Neural cell (in vitro differentiated cells): ENCODE measurements at regions not wholly inside any gene's neighbourhood (a gene's known extent, or its start where the extent isn't known, plus 50 kb on each side); places are given as distances from the start of the nearest gene placed in this dataset.

ENCODE experiments used
- H2AFZ ChIP-seq: fragments of 200-600, 300-800 bp; sonication (generic), shearing (Covaris generic); 2 replicates; pipeline ENCODE4 v1.6.0; 2014; ENCODE audit warnings: low read depth, mild to moderate bottlenecking, antibody characterized with exemption, low read length, moderate library complexity
- H3F3A ChIP-seq: fragments of 200-600 bp; shearing (Covaris generic); 2 replicates; pipeline ENCODE4 v1.6.1; 2016; ENCODE audit warnings: mild to moderate bottlenecking, moderate library complexity, mixed read lengths, antibody characterized with exemption, low read length; ENCODE audit not compliant: insufficient read depth, poor library complexity, severe bottlenecking
- H3K27ac ChIP-seq: fragments of 200-600, 300-800 bp; sonication (generic), shearing (Covaris generic); 2 replicates; pipeline ENCODE4 v1.5.1; 2014; ENCODE audit warnings: mild to moderate bottlenecking, low read length, moderate library complexity
- H3K27me3 ChIP-seq: fragments of 300-800, 200-600 bp; sonication (generic), shearing (Covaris generic); 2 replicates; pipeline ENCODE4 v1.6.0; 2014; ENCODE audit warnings: mild to moderate bottlenecking, low read depth, low read length, moderate library complexity; ENCODE audit not compliant: insufficient read depth
- H3K36me3 ChIP-seq: fragments of 300-800, 200-600 bp; sonication (generic), shearing (Covaris generic); 2 replicates; pipeline ENCODE4 v1.5.1; 2014; ENCODE audit warnings: mild to moderate bottlenecking, antibody characterized with exemption, low read length, moderate library complexity; ENCODE audit not compliant: insufficient read depth
- H3K4me2 ChIP-seq: fragments of 300-800, 200-600 bp; sonication (generic), shearing (Covaris generic); 2 replicates; pipeline ENCODE4 v1.6.0; 2014; ENCODE audit warnings: mild to moderate bottlenecking, low read length
- H3K4me3 ChIP-seq: fragments of 300-800, 200-600 bp; sonication (generic), shearing (Covaris generic); 2 replicates; pipeline ENCODE4 v1.5.1; 2014; ENCODE audit warnings: mild to moderate bottlenecking, low read length, moderate library complexity
- H3K79me2 ChIP-seq: fragments of 200-600 bp; shearing (Covaris generic); replicated peaks from 2 replicates; pipeline ENCODE4 v1.6.0; 2014; ENCODE audit warnings: mild to moderate bottlenecking, low read length, moderate library complexity; ENCODE audit not compliant: insufficient read depth
- H3K9ac ChIP-seq: fragments of 300-800, 200-600 bp; sonication (generic), shearing (Covaris generic); 2 replicates; pipeline ENCODE4 v1.6.1; 2016; ENCODE audit warnings: mild to moderate bottlenecking, low read length, mixed read lengths
- H3K9me2 ChIP-seq: fragments of 200-600 bp; shearing (Covaris generic); 2 replicates; pipeline ENCODE4 v1.6.1; 2016; ENCODE audit warnings: mild to moderate bottlenecking, low read length, mixed read lengths; ENCODE audit not compliant: insufficient read depth
- H3K9me3 ChIP-seq: fragments of 200-600, 300-800 bp; sonication (generic), shearing (Covaris generic); 2 replicates; pipeline ENCODE4 v1.6.1; 2016; ENCODE audit warnings: mild to moderate bottlenecking, mixed run types, low read length, moderate library complexity, mixed read lengths
- H4K20me1 ChIP-seq: fragments of 200-600 bp; shearing (Covaris generic); 2 replicates; pipeline ENCODE4 v1.6.1; 2016; ENCODE audit warnings: mild to moderate bottlenecking, mixed run types; ENCODE audit not compliant: insufficient read depth
- CTCF ChIP-seq: fragments of 450-650 bp; IDR thresholded peaks from 2 replicates; pipeline ENCODE4 v1.5.1; 2014; ENCODE audit warnings: antibody characterized with exemption, mild to moderate bottlenecking, moderate library complexity; ENCODE audit not compliant: poor library complexity, severe bottlenecking
- EP300 ChIP-seq: fragments of 450-650 bp; conservative IDR thresholded peaks from 2 replicates; pipeline ENCODE4 v1.6.1; 2014; ENCODE audit warnings: antibody characterized with exemption, mild to moderate bottlenecking, moderate library complexity; ENCODE audit not compliant: poor library complexity, severe bottlenecking
- EZH2 ChIP-seq: fragments of 200-600, 300-800 bp; shearing (Covaris generic), sonication (generic); IDR thresholded peaks from 2 replicates; pipeline ENCODE4 v1.6.1; 2014; ENCODE audit warnings: antibody characterized with exemption, low read length, borderline replicate concordance, mild to moderate bottlenecking; ENCODE audit not compliant: insufficient read depth, poor library complexity, severe bottlenecking
- MXI1 ChIP-seq: fragments of 450-650 bp; conservative IDR thresholded peaks from 2 replicates; pipeline ENCODE4 v1.6.1; 2014; ENCODE audit warnings: antibody characterized with exemption, mild to moderate bottlenecking; ENCODE audit not compliant: poor library complexity, severe bottlenecking
- POLR2AphosphoS5 ChIP-seq: IDR thresholded peaks from 2 replicates; pipeline ENCODE4 v1.6.1; 2012
- RAD21 ChIP-seq: fragments of 450-650 bp; conservative IDR thresholded peaks from 2 replicates; pipeline ENCODE4 v1.6.1; 2014; ENCODE audit warnings: antibody characterized with exemption, mild to moderate bottlenecking, moderate library complexity
- REST ChIP-seq: IDR thresholded peaks from 2 replicates; pipeline ENCODE4 v1.6.1; 2012; ENCODE audit warnings: borderline replicate concordance
- SMC3 ChIP-seq: fragments of 450-650 bp; conservative IDR thresholded peaks from 2 replicates; pipeline ENCODE4 v1.6.1; 2014; ENCODE audit warnings: antibody characterized with exemption, mild to moderate bottlenecking, moderate library complexity; ENCODE audit not compliant: poor library complexity
- TAF1 ChIP-seq: IDR thresholded peaks from 2 replicates; pipeline ENCODE4 v1.6.1; 2012; ENCODE audit warnings: low read depth

DNA sequence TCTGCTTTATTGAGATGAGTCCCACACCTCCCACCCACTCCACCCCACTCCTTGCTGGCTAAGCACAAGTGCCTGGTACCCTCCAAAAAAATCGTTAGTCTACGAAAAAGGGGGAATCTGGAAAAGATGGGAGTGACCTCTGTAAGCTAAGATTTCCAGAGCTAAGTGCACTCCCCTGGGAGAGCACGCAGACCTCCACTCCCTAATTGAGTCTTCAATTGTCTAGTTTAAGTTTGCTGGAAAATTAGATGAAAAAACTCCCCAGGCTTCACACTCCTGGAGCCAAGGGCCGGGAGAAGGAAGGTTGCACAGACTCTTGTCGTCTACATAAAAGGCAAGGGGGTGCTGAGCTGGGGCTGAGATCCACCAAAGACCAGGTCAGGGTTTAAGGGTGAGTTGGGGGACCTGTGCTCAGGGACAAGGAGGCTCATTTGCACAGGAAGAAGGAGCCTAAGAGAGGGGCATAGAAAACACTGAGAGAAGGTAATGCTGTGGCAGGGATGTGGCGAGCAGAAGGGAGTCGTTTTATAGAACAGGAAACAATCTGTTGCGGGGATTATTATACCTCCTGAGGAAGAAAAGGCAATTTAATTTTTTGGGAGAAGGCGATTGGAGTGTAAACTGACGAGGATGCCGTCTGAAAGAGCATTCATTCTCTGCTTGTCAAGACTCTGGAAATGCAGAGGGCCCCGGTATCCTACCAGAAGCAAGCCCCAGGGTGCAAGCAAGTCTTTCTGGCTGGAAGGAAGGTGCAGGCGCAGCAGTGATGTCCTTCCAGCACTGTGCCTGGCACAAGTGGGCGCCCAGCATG is 126.5 kb upstream of the DLG1 start:
- no peak for TF ChIP-seq EZH2
- TF ChIP-seq CTCF: no peak
- TF ChIP-seq RAD21: no peak
- no peak for TF ChIP-seq REST
- no peak for TF ChIP-seq EP300
- no peak for TF ChIP-seq MXI1
- TF ChIP-seq TAF1: no peak
- no peak for TF ChIP-seq SMC3
- no peak for TF ChIP-seq POLR2AphosphoS5
- Histone ChIP-seq H3K27me3 (no peaks in the 10 kb centered on the region), H3K4me2 (no peak overlapping the region), H3K27ac (no peak overlapping the region), H4K20me1 (no peaks in the 10 kb centered on the region), H2AFZ (no peak overlapping the region), H3K79me2 (no peaks in the 10 kb centered on the region), H3K36me3 (no peaks in the 10 kb centered on the region), H3K9ac (no peak overlapping the region), H3K9me3 (no peaks in the 10 kb centered on the region), H3K9me2 (no peaks in the 10 kb centered on the region), H3F3A (no peaks in the 10 kb centered on the region), H3K4me3 (no peak overlapping the region)

GRCh38 chr3:197424266-197424665 is 125.9 kb upstream of the DLG1 start:
- H3K27me3 ChIP-seq: no peaks in the 10 kb centered on the region
- H3K9me3 ChIP-seq: no peaks in the 10 kb centered on the region
- TF ChIP-seq EZH2 (no peak), SMC3 (no peak)
- H3K4me3 ChIP-seq: no peak overlapping the region
- no peaks in the 10 kb centered on the region for H4K20me1 ChIP-seq
- H3F3A ChIP-seq: no peaks in the 10 kb centered on the region
- no peak overlapping the region for H3K4me2 ChIP-seq
- H3K36me3 ChIP-seq: no peaks in the 10 kb centered on the region
- no peak overlapping the region for H3K9ac ChIP-seq
- H2AFZ ChIP-seq: no peak overlapping the region
- no peak overlapping the region for H3K27ac ChIP-seq
- H3K9me2 ChIP-seq: no peaks in the 10 kb centered on the region
- no peaks in the 10 kb centered on the region for H3K79me2 ChIP-seq
